Fibroblast of lung (primary cell): ENCODE measurements at regions not wholly inside any gene's neighbourhood (a gene's known extent, or its start where the extent isn't known, plus 50 kb on each side); places are given as distances from the start of the nearest gene placed in this dataset.

Experiments used
- DNase-seq, 2 donors: peaks; one replicate each; pipeline versions ENCODE4 v3.0.0 to v3.0.0-alpha.2; 2010; ENCODE audit warnings: low read depth in 2 of 2
- H2AFZ ChIP-seq: 2 replicates; pipeline ENCODE4 v1.5.1; 2012; ENCODE audit warnings: low read length, control low read depth, inconsistent platforms
- H3K27ac ChIP-seq: 2 replicates; pipeline ENCODE4 v1.5.1; 2011; ENCODE audit warnings: low read length, control low read depth; ENCODE audit not compliant: insufficient read depth
- H3K27me3 ChIP-seq: 2 replicates; pipeline ENCODE4 v1.5.1; 2011; ENCODE audit warnings: mild to moderate bottlenecking, low read length; ENCODE audit not compliant: control insufficient read depth, insufficient read depth
- H3K36me3 ChIP-seq: 2 replicates; pipeline ENCODE4 v1.5.1; 2011; ENCODE audit warnings: low read length; ENCODE audit not compliant: control insufficient read depth, insufficient read depth
- H3K4me1 ChIP-seq: 2 replicates; pipeline ENCODE4 v1.5.1; 2011; ENCODE audit warnings: low read length; ENCODE audit not compliant: control insufficient read depth, insufficient read depth; ENCODE audit errors: extremely low read depth
- H3K4me2 ChIP-seq: 2 replicates; pipeline ENCODE4 v1.5.1; 2011; ENCODE audit warnings: low read length, control low read depth; ENCODE audit not compliant: insufficient read depth; ENCODE audit errors: extremely low read depth
- H3K4me3 ChIP-seq, 4 experiments: fragments of 200-600 bp in 1 of 4; sonication (generic) in 1 of 4; replicated peaks in 1 of 4; 2 replicates each; pipeline ENCODE4 v1.5.1; 2011 to 2016; ENCODE audit warnings: low read length in 4 of 4, low read depth in 3 of 4, mild to moderate bottlenecking in 3 of 4, control low read depth in 2 of 4, inconsistent platforms in 1 of 4, mixed read lengths in 1 of 4; ENCODE audit not compliant: insufficient read depth in 1 of 4; ENCODE audit errors: control extremely low read depth in 1 of 4
- H3K79me2 ChIP-seq: 2 replicates; pipeline ENCODE4 v1.5.1; 2012; ENCODE audit warnings: mild to moderate bottlenecking, low read length, inconsistent platforms; ENCODE audit not compliant: control insufficient read depth, insufficient read depth
- H3K9ac ChIP-seq: 2 replicates; pipeline ENCODE4 v1.5.1; 2011; ENCODE audit warnings: mild to moderate bottlenecking, low read length, control low read depth; ENCODE audit not compliant: insufficient read depth
- H3K9me3 ChIP-seq: 2 replicates; pipeline ENCODE4 v1.5.1; 2012; ENCODE audit warnings: low read depth, low read length; ENCODE audit not compliant: control insufficient read depth, insufficient read depth
- H4K20me1 ChIP-seq: 2 replicates; pipeline ENCODE4 v1.5.1; 2011; ENCODE audit warnings: low read length; ENCODE audit not compliant: control insufficient read depth, insufficient read depth; ENCODE audit errors: extremely low read depth
- CTCF ChIP-seq, 2 donors: IDR thresholded peaks in 1 of 2; conservative IDR thresholded peaks in 1 of 2; 1 replicate in 1 of 2; 2 replicates in 1 of 2; pipeline ENCODE4 v1.5.1; 2011 to 2012; ENCODE audit warnings: low read length in 2 of 2, control low read depth in 1 of 2, inconsistent platforms in 1 of 2, low read depth in 1 of 2, mild to moderate bottlenecking in 1 of 2
- EZH2 ChIP-seq: IDR thresholded peaks from 2 replicates; pipeline ENCODE4 v1.5.1; 2012; ENCODE audit warnings: low read length, control low read depth, mild to moderate bottlenecking; ENCODE audit errors: missing control alignments

- H3K79me2 ChIP-seq, result no peaks in the 10 kb centered on the region
- TF ChIP-seq CTCF (conservative IDR thresholded peaks at IDR 0.05 in 1 of 2, IDR thresholded peaks at IDR 0.05 in 1 of 2; ENCODE audit: low read depth in 1 of 2, low read length in 2 of 2), result no peak
- TF ChIP-seq EZH2, result no peak
- no peaks in the 10 kb centered on the region for H3K36me3 ChIP-seq
- H3K4me2 ChIP-seq, result no peak overlapping the region
- H2AFZ ChIP-seq, result no peak overlapping the region
- no peaks in the 10 kb centered on the region for H4K20me1 ChIP-seq
- H3K9ac ChIP-seq, result no peak overlapping the region
- H3K27ac ChIP-seq, result no peak overlapping the region
- H3K4me3 ChIP-seq, result no peak overlapping the region
- no peaks in the 10 kb centered on the region for H3K4me1 ChIP-seq
- no peaks in the 10 kb centered on the region for H3K27me3 ChIP-seq
- H3K9me3 ChIP-seq, result no peaks in the 10 kb centered on the region
- DNase-seq, result no peak
Measured at GRCh38 chr22:49331878-49332277, 495.8 kb downstream of the BRD1 start.

DNA sequence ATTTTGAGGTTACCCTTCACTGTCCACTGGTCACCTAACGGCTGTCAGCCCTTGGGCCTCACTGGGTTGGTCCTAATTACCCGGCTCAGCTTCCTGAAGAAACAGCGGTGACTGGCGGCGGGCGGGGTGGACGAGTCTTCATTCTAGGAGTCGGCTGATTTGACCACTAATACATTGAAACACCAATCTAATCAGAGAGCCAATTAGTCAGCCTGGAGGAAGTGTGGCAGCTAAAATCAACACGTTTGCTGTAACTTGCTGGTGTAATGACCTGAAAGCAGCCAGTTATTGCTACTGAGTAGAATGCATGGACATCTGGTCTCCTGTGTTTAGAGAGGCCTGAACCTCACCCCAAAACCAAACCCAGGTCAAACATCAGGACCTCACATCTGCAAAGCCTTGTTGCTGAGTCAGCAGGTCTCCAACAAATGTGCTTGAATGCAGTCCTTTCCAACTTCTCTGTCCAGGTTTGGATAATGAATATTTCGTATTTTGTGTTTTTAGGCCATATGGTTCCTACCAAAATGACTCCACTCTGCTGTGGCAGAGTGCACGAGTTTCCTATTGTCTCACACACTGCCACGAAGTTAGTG lies 496.4 kb downstream of the BRD1 start:
- no peaks in the 10 kb centered on the region for H3K9me3 ChIP-seq
- no peak for DNase-seq
- H4K20me1 ChIP-seq, result no peaks in the 10 kb centered on the region
- TF ChIP-seq EZH2, result no peak
- TF ChIP-seq CTCF (conservative IDR thresholded peaks at IDR 0.05 in 1 of 2, IDR thresholded peaks at IDR 0.05 in 1 of 2; ENCODE audit: low read depth in 1 of 2, low read length in 2 of 2), result no peak
- no peak overlapping the region for H2AFZ ChIP-seq
- no peak overlapping the region for H3K4me2 ChIP-seq
- no peaks in the 10 kb centered on the region for H3K79me2 ChIP-seq
- H3K4me1 ChIP-seq, result no peaks in the 10 kb centered on the region
- H3K9ac ChIP-seq, result no peak overlapping the region
- H3K27me3 ChIP-seq, result no peaks in the 10 kb centered on the region
- H3K27ac ChIP-seq, result no peak overlapping the region
- H3K4me3 ChIP-seq, result no peak overlapping the region
- no peaks in the 10 kb centered on the region for H3K36me3 ChIP-seq

GRCh38 chr22:49330421-49331222 lies 497.1 kb downstream of the BRD1 start:
- no peaks in the 10 kb centered on the region for H4K20me1 ChIP-seq
- no peak overlapping the region for H3K9ac ChIP-seq
- H3K36me3 ChIP-seq, result no peaks in the 10 kb centered on the region
- TF ChIP-seq CTCF (conservative IDR thresholded peaks at IDR 0.05 in 1 of 2, IDR thresholded peaks at IDR 0.05 in 1 of 2; ENCODE audit: low read depth in 1 of 2, low read length in 2 of 2) (no peak), EZH2 (no peak)
- H3K4me3 ChIP-seq, result no peak overlapping the region
- H3K4me2 ChIP-seq, result no peak overlapping the region
- H2AFZ ChIP-seq, result no peak overlapping the region
- no peak for DNase-seq
- no peaks in the 10 kb centered on the region for H3K79me2 ChIP-seq
- no peaks in the 10 kb centered on the region for H3K4me1 ChIP-seq
- H3K27me3 ChIP-seq, result no peaks in the 10 kb centered on the region
- no peak overlapping the region for H3K27ac ChIP-seq
- no peaks in the 10 kb centered on the region for H3K9me3 ChIP-seq
